Hepatic stellate cell (primary cell): ENCODE measurements at regions not wholly inside any gene's neighbourhood (a gene's known extent, or its start where the extent isn't known, plus 50 kb on each side); places are given as distances from the start of the nearest gene placed in this dataset.

Source experiments
- DNase-seq: peaks from one replicate; pipeline ENCODE4 v3.0.0; 2011; ENCODE audit warnings: low spot score

GRCh38 chr14:104439625-104440024, 139.9 kb upstream of the C14orf180 start:
- no peak for DNase-seq

DNA sequence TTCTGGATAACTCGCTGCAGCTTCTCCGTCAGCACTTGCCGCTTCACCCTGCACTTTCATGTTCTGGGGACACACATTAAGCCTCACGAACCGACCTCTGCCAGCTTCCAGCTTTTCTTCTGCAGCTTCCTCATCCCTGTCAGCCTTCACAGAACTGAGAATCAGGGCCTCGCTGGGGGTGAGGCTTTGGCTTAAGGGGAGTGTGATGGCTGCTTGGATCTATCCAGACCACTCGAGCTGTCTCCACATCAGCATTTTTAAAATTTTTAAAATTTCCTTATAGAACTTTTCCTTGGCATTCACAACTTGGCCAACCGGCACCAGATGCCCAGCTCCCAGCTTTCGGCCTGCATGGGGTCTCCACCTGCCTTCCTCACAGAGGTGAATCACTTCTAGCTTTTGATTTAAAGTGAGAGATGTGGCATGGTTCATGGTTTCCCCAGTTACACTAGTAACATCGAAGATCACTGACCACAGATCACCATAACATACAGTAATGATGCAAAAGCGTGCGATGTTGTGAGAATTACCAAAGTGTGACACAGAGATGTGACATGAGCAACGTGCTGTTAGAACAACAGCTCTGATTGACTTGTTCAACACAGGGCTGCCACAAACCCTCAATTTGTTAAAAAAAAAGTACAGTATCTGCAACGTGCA, 139.1 kb upstream of the C14orf180 start:
- no peak for DNase-seq

GRCh38 chr14:104441275-104442106, 138.1 kb upstream of the C14orf180 start:
- DNase-seq: no peak

DNA sequence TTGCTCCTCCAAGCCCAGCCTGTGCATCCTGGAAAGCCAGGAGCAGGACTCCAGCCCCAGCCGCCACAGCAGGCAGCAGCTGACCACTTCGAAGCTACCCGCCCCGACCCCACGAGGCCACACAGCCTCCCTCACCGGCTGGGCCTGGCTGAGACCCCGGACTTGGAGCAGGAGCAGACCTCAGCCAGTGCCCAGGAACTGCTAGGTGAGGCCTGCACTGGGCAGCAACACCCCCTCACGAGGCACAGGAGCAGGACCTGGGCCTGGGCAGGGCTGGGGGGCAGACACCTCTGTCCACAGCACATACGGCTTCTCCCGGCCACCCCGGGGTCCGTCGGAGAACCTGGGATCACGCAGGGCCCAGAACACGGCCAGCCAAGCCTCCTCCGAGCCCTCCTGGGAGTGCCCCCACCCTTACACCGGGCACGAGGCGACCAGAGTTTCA, 137.4 kb upstream of the C14orf180 start:
- DNase-seq: no peak

DNA sequence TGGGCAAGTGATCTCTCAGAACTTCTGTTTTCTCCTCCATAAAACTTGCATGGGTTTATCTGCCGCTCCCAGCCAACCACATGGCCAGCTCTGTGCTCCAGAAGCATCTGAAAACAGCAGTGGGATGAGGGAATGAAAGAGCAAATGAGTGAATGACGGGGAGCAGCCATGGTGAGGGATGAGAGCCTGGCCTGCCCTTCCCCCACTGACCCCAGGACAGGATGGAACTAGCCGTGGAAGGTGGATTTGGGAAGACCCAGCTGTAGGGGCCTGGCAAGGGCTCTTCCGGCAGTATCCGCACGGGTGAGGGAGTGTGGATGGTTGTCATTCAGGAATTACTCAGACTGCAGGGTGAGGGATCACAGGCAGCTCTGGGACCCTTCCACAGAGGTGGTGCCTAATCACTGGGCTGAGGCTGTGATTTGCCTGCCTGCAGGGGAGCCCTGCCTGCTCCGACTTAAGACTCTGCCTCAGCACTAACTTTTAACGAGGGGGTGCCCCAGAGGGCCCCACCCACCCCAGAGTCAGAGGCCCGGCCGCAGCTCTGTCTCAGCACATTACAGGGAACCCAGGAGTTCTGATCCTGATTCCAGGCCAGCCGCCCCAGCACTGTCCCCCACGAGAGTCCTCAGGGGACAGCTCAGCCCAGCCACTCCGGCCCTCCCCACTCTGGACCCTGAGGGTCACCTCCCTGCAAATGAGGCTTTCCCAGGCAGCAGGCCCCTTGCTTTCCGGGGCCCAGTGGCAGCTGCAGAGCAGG, 136.8 kb upstream of the C14orf180 start:
- DNase-seq: no peak

DNA sequence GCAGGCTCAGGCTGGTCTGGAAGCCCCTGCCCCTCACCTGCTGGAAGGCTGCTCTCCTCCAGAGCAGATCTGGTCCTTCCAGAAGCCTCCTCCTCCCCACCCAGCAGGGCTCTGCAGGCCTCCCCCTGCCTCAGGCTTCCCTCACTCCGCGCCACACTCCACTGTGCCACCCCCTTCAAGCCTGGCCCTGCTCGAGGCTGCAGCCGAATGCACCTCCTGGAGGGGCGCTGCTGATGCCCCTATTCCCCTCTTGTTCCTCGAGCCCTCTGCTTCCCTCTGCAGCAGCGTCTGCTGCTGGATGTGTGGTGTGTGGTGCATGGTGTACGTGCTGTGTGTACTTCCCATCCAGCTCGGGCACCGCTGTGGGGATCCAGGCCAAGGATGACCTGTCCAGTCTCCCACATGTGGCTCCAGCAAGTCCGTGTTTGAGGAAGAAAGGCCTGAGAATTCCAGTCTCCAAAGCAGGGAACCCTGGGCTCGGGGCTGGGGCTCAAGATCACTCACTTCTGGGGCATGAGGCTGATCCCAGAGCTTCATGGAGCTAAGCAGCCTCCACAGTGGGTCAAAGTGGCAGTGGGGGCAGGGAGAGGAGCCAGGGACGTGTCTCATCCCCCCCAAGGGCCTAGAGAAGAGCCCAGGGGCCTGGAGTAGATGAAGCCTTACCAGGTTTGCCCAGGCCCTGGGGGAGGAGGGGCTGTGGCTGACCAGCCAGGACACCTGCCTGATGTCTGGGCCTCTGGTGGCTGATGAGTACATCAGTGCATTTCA, 136.0 kb upstream of the C14orf180 start:
- DNase-seq: no peak

DNA sequence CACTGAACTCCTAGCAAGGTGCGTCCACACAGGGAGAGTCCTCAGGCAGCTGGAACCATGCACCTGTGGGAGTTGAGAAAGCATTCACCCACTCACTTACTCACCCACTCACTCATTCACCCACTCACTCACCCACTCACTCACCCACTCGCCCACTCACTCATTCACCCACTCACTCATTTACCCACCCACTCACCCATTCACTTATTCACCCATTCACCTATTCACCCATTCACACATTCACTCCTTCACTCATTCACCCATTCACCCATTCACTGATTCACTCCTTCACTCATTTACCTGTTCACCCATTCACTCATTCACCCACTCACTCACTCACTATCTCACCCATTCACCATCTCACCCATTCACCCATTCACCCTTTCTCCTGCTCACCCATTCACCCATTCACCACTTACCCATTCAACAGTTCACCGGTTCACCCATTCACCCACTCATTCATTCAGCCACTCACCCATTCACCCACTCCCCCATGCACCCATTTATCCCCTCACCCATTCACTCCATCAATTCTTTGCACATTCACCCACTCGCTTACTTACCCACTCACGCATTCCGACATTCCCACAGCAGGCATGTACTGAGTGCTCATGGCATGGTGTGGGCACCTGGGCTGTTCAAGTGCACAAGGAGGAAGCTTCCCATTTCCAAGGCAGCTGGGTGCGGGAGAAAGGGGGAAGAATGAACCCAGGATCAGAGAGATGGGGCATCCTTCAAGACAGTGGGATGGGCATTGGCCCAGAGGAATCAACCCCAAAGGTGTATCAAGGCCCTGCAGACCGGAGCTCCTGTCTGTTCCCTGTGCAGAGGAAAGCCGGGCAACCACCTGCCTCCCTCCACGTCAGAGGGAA, 135.2 kb upstream of the C14orf180 start:
- no peak for DNase-seq

- DNase-seq: no peak
Observed at GRCh38 chr14:104445086-104445485, 134.5 kb upstream of the C14orf180 start.

DNA sequence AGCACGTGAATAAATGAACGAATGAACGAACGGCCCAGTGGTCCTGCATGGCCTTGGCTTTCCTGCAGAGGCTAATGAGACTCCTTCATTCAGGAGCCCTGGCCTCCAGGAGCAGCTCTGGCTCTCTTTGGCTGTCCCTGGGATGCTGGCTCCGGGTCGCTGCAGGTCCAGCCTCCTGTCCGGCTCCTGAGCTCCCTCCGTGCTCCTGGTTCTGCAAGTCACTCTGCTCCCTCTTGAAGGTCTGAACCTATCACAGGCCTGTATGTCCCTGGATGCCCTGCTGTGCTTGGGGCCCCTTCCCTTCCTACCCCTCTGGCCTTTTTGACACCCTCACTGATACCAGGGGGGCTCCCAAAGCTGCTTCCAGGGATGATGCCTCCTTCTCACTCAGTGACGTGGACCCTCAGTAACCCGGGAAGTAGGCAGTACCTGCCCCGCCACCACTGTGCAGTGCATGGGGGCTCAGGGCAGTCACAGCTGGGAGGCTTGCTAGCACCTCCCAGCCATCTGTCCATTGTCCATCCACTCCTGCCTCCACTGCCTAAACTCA, 133.7 kb upstream of the C14orf180 start:
- DNase-seq: no peak

GRCh38 chr14:104446611-104447010, 133.0 kb upstream of the C14orf180 start:
- no peak for DNase-seq

GRCh38 chr14:104447750-104448149, 131.8 kb upstream of the C14orf180 start:
- no peak for DNase-seq

DNA sequence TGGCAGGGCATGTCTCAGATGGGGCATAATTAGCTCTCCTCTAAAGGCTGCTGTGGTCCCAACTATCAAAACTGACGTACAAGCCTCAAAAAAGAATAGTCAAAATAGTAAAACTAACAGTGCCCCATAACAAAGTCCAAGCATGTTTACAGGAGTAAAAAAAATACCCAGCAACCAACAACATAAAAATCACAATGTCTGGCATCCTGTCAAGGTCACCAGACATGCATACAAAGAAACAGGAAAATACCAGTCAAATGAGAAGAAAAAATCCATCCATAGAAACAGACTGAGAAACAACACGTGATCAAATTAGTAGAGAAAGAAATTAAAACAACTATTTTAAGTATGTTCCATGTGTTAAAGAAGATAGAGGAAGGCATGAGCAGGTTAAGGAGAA, 131.2 kb upstream of the C14orf180 start:
- DNase-seq: no peak

- DNase-seq: no peak
Observed at GRCh38 chr14:104448721-104449120, 130.8 kb upstream of the C14orf180 start.

DNA sequence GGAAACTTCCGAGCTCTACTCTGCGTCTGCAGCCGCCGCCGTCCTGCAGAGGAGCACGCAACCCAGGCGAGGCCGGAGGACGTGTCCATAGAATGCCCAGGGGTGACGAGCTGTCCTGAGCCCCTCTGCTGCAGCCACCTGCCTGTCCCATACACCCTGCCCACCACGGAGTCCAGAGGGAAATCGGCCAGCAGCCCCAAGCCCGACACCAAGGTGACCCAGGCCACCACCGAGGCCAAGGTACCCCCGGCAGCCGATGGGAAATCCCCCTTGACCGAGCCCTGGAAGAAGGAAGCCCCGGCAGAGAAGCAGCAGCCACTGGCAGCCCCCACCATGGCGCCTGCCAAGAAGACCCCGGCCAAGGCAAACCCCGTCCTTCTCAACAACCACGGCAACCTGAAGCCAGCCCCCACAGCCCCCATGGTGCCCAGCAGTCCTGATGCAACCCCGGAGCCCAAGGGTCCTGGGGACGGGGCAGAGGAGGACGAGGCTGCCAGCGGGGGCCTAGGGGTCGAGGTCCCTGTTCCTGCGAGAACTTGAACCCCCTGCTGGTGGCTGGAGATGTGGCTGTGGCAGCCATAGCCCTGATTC, 128.7 kb upstream of the C14orf180 start:
- DNase-seq: no peak

GRCh38 chr14:104451474-104451873, 128.1 kb upstream of the C14orf180 start:
- DNase-seq: no peak

DNA sequence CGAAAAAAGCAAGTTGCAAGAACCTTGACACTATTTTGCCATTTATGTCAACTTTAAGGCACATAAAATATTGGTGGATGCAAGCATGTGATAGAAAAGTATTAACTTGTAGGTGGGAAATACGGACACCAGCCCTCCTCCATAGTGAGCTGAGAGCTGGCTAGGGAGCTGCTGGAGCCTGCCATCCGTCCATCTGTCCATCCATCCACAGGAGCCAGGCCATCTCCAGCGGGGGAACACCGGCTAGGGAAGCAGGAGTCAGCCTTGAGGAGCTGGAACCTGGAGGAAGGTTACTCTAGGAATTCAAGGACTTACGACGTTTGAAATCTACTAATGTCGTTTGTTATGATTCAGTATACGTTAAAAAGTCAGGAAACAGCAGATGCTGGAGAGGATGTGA, 120.7 kb upstream of the C14orf180 start:
- DNase-seq: no peak

- no peak for DNase-seq
Observed at GRCh38 chr14:104460791-104461651, 118.5 kb upstream of the C14orf180 start.

GRCh38 chr14:104461676-104462449, 117.7 kb upstream of the C14orf180 start:
- DNase-seq: no peak
